NOMO-1 treated with dmso at 0.1 percent for 144 hours (cell line): ENCODE measurements at regions not wholly inside any gene's neighbourhood (a gene's known extent, or its start where the extent isn't known, plus 50 kb on each side); places are given as distances from the start of the nearest gene placed in this dataset.

Experiments used
- DNase-seq: peaks from one replicate; lab custom pipeline; 2025; ENCODE audit not compliant: unreplicated experiment; lab: John Stamatoyannopoulos, UW

DNA sequence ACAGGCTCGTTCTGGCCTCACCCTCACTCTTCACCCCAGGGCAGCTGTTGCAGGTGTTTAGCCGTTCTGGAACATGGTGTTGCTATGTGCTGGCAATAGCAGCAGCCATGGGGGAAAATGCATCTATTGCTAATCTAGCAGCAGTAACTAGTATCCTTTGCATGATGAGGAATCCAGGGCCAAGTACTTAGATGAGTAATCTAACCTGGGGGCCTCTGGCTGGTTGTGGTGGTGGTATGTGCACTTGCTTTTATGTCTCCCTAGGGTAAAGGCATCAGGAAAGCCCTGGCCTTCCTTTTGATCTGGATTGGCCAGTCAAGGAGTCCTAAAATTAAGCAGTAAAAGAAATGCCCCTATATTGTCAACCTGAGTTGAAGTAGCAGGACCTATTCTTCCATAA is 594.5 kb upstream of the MAP3K7 start:
- no peak for DNase-seq

DNA sequence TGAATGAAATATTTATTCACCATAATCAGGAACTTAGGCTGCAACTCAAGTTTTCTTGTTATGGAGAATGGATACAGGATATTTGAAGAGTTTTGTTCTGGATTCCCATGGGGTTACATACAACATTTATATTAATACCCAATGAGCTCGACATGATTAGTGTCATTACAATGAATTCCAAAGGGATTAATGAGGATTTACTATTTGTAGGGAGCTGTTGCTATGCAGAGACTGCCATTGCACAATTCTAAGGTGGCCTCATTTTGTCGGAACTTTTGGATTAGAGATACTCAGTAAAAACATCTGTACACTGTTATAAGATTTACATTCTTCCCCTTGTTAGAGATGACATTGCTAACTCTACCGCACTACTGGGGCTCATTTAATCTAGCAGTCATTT is 586.8 kb upstream of the MAP3K7 start:
- no peak for DNase-seq

DNA sequence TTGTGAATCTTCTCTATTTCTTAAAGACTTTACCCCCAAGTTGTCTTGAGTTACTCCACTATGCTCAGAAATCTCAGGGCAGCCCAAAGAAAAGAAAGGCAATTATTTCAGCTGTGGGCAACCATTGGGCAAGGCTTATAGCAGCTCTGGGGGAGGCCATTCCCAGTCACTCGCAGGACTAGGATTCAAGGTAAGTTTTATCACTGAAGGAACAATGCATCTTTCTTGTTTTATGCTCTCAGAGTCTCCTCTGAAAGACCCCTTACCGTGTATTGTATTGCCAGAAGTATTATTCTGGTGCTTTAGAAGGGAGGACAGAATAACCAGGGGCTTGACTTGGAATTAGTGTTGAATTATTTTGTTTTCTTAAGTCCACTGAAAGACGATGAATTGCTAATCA is 586.3 kb upstream of the MAP3K7 start:
- DNase-seq = no peak

DNA sequence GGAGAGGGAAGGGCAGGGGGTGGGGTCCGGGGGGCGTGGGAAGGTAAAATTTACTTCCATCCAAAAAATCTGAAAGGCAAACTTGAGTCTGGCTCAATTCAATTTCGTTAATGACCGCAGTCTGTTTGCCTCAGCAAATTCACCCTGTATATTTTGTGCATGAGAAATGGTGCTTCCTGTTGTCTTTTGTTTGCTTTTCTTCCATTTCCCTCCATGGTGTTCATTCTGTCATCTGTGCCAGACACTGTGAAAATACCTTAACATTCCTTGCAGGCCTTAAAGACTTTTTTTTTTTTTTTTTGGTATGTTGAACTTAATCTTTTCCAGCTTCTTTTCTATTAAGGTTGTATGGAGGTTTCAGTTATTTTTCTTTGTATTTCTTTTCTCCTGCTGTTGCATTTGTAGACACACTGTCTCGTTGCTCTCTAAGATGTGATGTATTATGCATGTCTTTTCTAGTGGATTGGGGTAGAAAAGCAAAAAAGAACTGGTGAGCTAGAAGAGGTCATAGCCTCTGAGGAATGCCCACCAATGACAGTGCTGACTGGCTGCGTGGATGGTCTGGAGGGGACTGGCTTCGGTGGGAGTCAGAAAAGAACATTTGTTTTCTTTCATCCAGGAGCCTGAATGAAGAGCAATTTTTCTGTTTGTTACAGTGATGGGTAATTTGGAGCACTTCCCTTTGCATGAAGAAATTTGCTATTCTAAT is 585.0 kb upstream of the MAP3K7 start:
- DNase-seq = no peak

DNA sequence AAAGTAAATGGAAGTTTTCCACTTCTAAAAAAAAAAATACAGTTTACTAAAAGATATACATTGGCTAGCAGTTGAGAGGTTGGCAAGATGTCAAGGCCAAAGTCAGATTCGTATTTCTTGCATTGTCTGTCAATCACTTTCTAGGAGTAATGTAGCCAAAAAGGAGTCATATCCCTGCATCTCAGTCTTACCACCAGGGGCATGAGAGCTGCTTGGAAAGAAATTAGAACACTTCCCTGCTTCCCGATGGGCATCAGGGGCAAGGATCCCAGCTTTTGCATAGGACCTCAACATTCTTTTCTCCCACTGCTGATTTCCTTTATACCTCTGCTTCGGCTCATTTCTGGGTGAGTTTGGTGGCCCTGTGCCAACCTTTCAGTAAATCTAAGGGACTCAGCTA is 581.0 kb upstream of the MAP3K7 start:
- DNase-seq = no peak

DNA sequence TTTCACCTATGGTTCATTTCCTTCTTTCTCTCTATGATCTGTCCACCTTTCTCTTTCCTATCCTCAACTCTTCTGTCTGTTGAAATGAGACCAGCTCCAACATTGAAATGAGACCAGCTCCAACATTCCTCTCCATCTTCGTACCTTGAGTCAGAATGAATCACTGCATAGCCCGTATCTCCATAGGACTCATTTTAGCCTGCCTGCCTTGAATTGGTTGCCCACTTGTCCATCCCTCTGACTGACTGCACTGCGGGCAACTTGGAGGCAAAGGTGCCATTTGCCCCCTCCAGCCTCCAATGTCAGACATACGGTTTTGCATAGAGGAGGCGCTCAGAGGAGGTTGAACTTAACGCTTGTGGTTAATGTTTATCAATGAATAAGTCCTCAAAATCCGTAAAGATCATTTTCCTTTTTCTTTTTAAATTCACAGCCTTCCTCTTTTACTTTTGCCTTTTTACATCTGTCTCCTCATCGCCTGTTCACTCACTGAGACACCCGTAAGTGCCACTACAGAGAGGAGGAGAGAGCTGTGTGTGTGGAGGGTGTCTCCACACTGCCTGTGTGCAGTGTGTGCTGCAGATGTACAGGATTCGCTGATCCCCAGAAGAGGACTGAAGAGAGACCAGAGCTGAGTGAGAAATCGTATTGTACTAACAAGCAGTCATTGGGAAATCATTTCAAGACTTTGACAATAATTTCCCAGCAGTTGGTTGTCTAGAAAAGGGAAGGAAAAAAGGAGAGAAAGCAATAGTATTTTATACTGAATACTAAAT is 579.6 kb upstream of the MAP3K7 start:
- no peak for DNase-seq

DNA sequence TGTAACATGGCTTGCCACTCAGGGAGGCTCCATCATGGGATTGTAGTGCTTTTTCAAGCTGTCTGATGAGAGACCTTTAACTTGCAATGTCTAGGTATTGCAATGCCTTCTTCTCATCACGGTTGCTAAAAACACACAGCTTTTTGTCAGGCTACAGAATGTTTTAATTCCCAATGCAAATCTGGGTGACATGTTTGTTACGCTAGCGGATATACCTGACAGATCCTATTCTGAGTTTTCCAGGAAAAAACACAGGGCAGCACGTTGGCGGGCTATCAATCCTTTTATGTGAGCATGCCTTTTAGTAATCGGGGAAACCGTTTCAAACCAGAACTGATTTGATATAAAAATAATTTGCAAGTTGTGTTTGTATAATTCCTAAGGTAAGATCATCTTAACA is 577.2 kb upstream of the MAP3K7 start:
- no peak for DNase-seq

DNA sequence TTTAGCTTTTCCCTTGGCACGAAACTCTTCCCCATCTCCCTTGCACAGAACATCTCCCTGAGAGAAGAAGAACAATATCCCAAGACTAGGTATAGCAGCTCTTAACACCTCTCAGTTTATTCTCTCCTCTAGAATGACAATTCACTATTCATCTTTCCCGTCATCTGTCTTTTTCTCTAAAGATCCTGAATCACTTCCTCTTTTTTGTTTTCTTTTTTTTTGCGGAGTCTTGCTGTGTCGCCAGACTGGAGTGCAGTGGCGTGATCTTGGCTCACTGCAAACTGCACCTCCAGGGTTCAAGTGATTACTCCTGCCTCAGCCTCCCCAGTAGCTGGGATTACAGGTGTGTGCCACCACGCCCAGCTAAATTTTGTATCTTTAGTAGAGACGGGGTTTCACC is 574.4 kb upstream of the MAP3K7 start:
- peak; percentile 33 for DNase-seq

DNA sequence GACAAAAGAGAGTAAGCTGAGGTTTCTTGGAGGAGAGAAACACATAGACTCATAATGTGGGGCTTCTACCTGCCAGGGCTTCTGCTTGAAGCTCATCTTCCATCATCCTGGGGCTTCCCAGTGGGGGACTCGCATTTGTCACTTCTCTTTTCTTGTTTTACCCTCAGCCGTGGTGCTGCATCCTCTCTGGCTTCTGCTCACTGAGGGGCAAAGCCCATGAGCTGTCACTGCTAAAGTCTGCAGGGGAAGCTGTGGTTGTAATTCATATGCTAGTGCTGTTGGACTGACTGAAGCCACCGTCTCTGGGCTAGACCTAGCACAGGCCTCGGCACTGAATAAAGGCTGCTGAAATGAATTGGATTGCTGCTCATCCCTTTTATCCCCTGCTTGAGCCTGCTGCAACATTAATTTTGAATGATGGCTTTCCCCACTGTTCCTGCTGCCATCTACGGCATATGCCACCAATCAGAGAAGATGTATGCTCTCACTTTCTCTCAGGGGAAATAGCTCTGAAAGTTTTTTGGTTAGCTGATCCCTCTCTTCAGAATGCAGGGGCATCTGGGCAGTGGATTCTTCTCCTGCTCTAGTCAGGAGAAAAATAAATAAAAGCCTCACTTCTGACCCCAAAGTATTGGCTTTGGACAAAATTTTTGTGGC is 568.4 kb upstream of the MAP3K7 start:
- DNase-seq = peak; percentile 50

DNA sequence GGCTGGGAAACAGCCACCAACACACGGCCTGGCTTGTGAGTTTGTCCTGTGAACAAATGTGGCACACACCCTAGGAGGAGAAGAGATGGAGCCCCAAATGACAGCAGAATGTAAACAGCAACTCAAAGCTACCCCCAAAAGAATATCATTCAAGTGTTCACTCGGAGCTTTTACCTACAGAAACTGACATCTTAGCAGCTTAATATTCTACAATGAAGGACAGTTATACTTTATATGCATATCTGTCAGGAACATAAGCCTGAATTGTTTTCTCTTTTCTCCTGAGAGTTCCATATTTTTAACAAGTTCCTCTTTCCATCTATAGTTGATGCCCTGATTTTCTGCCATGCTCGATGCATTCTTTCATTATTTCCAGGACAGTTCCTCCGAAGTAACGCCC is 566.0 kb upstream of the MAP3K7 start:
- DNase-seq = no peak

DNA sequence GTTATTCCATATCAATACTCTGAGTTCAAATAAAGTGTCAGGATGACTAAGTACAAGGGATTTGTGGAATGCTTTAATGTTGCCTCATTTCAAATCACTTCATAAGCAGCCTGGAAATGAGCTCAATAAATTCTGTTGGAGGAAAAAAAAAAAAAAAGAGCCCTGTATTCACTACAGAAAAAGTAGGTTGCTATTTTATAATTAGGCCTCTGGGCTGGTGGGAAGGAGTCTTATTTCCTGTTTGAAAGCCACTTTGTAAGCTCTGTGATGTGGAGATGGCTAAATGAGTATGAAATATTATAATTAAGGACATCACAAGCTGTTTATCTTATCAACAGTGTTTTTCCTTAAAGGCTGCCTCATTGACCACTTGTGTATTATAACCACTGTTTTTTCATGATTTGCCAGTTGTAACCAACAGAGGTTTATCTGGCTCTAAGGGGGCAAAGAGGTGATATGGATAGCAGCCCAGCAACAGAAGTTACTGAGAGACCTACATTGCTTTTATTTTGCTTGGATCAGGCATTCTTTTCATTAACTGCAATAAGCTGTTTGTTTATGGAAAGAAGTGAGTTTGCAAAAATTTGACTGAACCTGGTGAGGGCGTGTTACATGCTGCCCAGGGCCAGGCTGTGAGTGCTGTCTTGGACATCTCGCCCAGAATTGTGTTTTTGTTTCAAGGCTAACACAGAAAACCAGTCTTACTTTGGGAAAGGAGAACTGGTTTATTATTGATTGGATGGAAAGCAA is 563.3 kb upstream of the MAP3K7 start:
- DNase-seq = no peak

DNA sequence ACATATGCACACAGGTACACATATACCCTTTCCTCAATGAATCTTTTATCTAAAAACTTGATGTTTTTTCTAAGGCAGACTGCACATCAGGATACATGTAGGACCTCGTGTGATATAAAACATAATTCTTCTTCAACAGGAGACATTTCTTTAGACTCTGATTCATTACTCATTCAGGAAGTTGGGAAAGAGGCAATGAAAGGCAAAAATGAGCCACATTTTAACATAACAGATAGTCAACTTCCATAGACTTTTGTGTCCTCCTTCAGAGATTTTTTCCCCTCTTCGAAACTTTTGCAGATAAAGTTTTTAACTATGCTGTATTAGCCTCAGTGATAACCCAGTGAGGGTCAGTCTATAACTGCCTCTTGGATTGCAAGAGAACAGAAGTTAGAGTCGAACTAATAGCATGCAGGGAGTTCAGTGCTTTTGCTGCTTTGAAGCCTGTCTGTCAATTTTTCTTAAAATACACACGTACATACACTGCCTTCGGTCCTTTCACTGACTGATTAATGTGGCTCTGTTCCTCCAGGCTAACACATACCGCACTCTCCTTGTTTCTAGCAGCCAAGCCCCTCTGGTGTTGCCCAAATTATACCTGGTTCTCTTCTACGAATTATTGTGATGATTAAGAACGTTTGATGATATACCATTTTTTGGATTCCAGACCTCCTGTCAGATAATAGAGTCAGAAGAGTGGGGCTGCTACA is 562.5 kb upstream of the MAP3K7 start:
- DNase-seq = no peak

DNA sequence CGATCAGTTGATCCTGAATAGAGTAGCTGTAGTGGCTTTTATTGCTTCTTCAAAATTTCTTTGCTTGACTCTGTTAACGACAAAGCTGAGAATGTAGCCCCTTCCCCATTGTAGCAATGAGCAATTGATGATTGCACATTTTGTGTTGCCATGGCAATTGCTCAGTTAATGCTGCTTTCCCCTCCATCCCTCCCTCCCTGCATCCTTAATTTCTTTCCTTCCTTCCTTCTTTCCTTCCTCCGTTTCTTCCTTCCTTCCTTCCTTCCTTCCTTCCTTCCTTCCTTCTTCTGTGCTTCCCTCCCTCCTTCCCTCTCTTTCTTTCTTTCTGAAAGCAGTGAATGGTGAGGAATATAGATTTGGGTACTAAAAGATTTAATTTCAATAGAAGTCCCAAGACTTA is 557.3 kb upstream of the MAP3K7 start:
- no peak for DNase-seq

DNA sequence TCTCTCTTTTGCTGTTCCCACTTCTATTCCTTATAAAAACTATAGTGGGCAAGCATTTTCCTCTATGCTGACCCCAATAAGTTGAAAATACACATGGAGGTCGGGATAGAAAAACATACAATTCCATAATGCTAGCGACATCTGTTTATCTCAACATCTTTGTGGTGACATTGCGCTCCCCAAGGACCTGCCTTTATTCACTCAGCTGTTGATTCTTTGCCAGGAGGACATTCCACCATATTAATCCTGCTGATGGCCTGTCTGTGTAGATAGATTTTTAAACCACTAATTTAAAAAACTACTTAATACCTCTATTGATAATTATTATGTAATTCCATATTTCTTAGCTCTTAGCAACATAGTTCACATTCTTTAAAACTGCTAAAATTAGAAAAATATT is 555.3 kb upstream of the MAP3K7 start:
- no peak for DNase-seq

DNA sequence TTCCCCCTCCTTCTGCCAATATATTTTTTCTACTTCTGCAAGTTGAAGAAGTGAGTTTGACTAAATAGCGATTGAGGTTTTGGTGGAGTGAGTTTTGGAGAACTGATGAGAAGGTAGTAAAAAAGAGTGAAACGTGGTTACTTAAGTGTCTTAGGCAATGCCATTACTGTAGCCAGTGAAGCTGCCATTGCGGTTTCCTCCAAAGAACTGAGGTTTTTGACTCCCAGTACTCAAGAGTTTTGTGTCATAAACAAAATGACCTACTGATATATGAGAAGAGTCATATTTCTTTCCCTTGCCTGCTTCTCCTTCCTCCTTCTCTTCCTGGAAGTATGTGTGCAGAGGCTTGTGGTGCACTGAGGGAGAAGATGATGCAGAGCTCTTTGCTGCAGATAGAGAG is 554.5 kb upstream of the MAP3K7 start:
- peak; percentile 93 for DNase-seq

DNA sequence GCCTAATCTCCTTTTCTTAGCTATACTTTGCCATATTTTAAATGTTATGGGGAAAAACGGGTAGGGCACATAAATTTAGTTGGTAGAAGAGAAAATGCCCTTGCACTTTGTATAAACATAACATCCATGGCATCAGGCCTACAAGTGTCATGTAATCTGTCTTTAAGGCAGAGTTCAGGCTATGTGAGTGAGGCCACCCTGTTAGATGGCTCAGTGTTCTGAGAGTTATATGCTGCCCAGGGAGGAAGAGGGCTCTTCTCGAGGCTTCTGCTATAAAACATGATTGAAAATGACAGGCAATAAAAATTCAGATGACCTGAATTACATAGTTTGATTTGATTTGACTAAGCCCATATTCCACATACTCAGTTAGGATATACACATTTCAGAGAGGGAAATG is 553.6 kb upstream of the MAP3K7 start:
- no peak for DNase-seq

DNA sequence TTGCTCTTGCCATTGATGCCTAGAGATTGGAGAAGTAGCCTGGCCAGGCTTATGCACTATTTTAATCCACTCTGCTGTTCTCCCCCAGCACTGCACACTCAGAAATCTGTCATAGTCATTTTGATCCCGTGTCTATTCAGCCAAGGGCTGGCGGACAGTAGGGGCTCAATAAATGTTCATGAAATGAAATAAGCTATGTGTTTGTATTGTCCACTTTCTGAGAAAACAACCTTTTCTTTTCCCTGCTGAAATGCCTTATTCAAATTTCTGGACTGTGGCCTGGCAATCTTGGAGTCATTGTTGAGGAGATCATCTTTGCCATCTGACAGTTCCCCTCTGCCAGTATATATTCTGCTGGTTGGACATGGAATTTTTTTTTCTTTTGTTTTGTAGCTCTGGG is 550.4 kb upstream of the MAP3K7 start:
- no peak for DNase-seq

DNA sequence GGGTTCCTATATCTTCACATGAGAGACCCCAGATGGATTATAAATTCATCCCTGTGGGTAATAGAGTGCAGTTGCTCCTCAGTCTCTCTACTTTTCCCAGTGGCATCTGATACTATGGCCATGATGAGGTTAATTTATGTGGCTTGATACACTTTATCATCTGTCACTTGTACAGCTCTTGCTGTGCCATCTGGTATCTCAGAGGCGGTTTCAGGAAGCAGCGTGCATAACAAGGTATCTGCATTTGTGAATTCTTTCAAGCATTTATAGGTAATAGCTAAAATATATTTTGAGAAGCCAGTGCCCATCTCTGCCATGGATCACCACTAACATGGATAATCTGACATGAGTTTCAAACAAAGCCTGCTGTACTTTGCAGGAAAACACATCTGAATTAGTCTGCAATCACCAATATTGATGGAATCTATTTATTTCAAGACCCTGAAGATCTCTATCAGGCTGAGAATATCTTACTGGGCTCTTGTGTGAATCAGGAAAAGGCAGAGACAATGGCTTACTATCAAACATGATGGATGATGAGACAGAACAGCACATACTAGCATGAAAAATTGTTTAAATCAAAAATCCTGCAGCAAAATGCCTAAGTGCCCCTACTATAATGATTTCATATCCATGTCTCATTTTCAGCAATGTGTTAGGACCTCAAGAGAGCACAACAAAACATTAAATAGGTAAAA is 548.7 kb upstream of the MAP3K7 start:
- DNase-seq = no peak

DNA sequence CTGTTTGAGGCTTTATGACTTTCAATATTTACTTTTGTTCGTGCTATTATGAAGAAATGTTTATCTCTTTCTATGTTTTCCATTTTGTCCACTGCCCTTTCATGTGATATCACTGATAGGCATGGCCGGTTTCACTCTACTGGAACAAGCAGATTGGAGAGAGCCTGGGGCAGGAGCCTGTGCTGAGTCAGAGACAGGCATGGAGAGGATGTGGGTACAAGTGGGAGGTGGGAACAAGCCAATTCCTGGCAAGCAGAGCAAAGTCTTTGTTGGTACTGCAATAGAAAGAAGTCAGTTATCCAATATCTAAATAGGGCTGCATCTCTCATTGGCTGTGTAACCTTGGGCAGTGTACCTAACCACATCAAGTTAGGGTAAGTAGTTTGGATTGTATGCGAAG is 545.6 kb upstream of the MAP3K7 start:
- no peak for DNase-seq

DNA sequence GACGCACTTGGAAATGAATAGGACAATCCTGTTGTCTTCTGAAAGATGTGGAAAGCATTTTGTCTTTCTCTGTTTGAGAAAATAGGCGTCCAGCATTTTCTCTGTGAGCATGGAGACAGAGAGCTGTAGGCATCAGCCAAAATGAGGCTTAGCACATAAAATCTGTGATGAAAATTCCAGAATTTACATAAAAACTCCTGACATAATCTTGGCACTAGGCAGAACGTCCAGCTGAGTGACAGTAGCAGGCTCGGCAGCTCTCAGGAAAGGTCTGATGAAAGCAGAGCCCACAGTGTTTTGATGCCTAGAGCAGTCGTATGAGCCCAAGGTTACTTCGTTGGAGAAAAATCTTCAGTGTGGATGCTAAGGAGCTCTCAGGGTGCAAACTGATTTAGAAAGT is 543.3 kb upstream of the MAP3K7 start:
- DNase-seq = no peak
